Parathyroid adenoma (tissue), 2 donors: ENCODE measurements at regions not wholly inside any gene's neighbourhood (a gene's known extent, or its start where the extent isn't known, plus 50 kb on each side); places are given as distances from the start of the nearest gene placed in this dataset.

ENCODE experiments used
- H2AFZ ChIP-seq: fragments of 300-600 bp; sonication (generic); one replicate; pipeline ENCODE4 v1.7.0; 2017; ENCODE audit warnings: antibody characterized with exemption, mild to moderate bottlenecking
- H3K27ac ChIP-seq: fragments of 300-600 bp; sonication (generic); one replicate; pipeline ENCODE4 v1.7.0; 2017
- H3K27me3 ChIP-seq: fragments of 300-600 bp; sonication (generic); one replicate; pipeline ENCODE4 v1.7.0; 2017; ENCODE audit warnings: low read length; ENCODE audit not compliant: control insufficient read depth, insufficient read depth
- H3K36me3 ChIP-seq: fragments of 300-600 bp; sonication (generic); one replicate; pipeline ENCODE4 v1.7.0; 2017; ENCODE audit warnings: low read length; ENCODE audit not compliant: control insufficient read depth, insufficient read depth
- H3K4me1 ChIP-seq: fragments of 300-600 bp; sonication (generic); one replicate; pipeline ENCODE4 v1.7.0; 2017; ENCODE audit warnings: control low read depth
- H3K4me2 ChIP-seq: fragments of 300-600 bp; sonication (generic); one replicate; pipeline ENCODE4 v1.7.0; 2017; ENCODE audit warnings: low read length
- H3K4me3 ChIP-seq: fragments of 300-600 bp; sonication (generic); one replicate; pipeline ENCODE4 v1.7.0; 2017; ENCODE audit warnings: low read depth, low read length
- H3K79me2 ChIP-seq: fragments of 300-600 bp; sonication (generic); one replicate; pipeline ENCODE4 v1.7.0; 2017; ENCODE audit warnings: control low read depth
- H3K9ac ChIP-seq: fragments of 300-600 bp; sonication (generic); one replicate; pipeline ENCODE4 v1.7.0; 2017; ENCODE audit warnings: mild to moderate bottlenecking
- H3K9me3 ChIP-seq: fragments of 300-600 bp; sonication (generic); one replicate; pipeline ENCODE4 v1.7.0; 2017; ENCODE audit warnings: low read length; ENCODE audit not compliant: control insufficient read depth
- CTCF ChIP-seq: fragments of 300-600 bp; sonication (generic); IDR thresholded peaks from one replicate; pipeline ENCODE4 v1.7.0; 2017; ENCODE audit warnings: antibody characterized with exemption, mild to moderate bottlenecking
- donor health status: primary hyperparathyroidism.

- H3K27ac ChIP-seq: no peak overlapping the region
- no peak for TF ChIP-seq CTCF
- no peaks in the 10 kb centered on the region for H3K4me1 ChIP-seq
Observed at GRCh38 chr4:25532591-25532990, 123.1 kb upstream of the SLC34A2 start.

GRCh38 chr4:25533256-25533655, 122.4 kb upstream of the SLC34A2 start:
- H3K4me1 ChIP-seq: no peaks in the 10 kb centered on the region
- H2AFZ ChIP-seq: no peak overlapping the region
- H3K4me2 ChIP-seq: no peak overlapping the region
- H3K36me3 ChIP-seq: no peaks in the 10 kb centered on the region
- H3K4me3 ChIP-seq: no peak overlapping the region
- no peaks in the 10 kb centered on the region for H3K79me2 ChIP-seq
- H3K9ac ChIP-seq: no peak overlapping the region
- TF ChIP-seq CTCF: no peak
- H3K9me3 ChIP-seq: no peaks in the 10 kb centered on the region
- H3K27ac ChIP-seq: no peak overlapping the region
- H3K27me3 ChIP-seq: no peaks in the 10 kb centered on the region

More at GRCh38 chr4:25532591-25532990, 123.1 kb upstream of the SLC34A2 start:
- Histone ChIP-seq H3K9ac (no peak overlapping the region), H3K4me3 (no peak overlapping the region), H3K4me2 (no peak overlapping the region), H3K27me3 (no peaks in the 10 kb centered on the region), H3K79me2 (no peaks in the 10 kb centered on the region), H3K36me3 (no peaks in the 10 kb centered on the region), H3K9me3 (no peaks in the 10 kb centered on the region), H2AFZ (no peak overlapping the region)

- Histone ChIP-seq H3K36me3 (no peaks in the 10 kb centered on the region), H3K4me1 (no peaks in the 10 kb centered on the region), H3K27me3 (no peaks in the 10 kb centered on the region), H3K9ac (no peak overlapping the region), H2AFZ (no peak overlapping the region), H3K27ac (no peak overlapping the region), H3K9me3 (no peaks in the 10 kb centered on the region), H3K79me2 (no peaks in the 10 kb centered on the region), H3K4me3 (no peak overlapping the region), H3K4me2 (no peak overlapping the region)
- no peak for TF ChIP-seq CTCF
Observed at GRCh38 chr4:25535278-25535677, 120.4 kb upstream of the SLC34A2 start.

- Histone ChIP-seq H3K9me3 (no peaks in the 10 kb centered on the region), H3K27ac (no peak overlapping the region), H3K4me2 (no peak overlapping the region), H3K36me3 (no peaks in the 10 kb centered on the region), H3K4me3 (no peak overlapping the region), H2AFZ (no peak overlapping the region), H3K27me3 (no peaks in the 10 kb centered on the region), H3K79me2 (no peaks in the 10 kb centered on the region), H3K9ac (no peak overlapping the region), H3K4me1 (no peaks in the 10 kb centered on the region)
- TF ChIP-seq CTCF: no peak
Observed at GRCh38 chr4:25535701-25536473, 119.8 kb upstream of the SLC34A2 start.
